ENCODE measurements at regions not wholly inside any gene's neighbourhood (a gene's known extent, or its start where the extent isn't known, plus 50 kb on each side); places are given as distances from the start of the nearest gene placed in this dataset.

DNA sequence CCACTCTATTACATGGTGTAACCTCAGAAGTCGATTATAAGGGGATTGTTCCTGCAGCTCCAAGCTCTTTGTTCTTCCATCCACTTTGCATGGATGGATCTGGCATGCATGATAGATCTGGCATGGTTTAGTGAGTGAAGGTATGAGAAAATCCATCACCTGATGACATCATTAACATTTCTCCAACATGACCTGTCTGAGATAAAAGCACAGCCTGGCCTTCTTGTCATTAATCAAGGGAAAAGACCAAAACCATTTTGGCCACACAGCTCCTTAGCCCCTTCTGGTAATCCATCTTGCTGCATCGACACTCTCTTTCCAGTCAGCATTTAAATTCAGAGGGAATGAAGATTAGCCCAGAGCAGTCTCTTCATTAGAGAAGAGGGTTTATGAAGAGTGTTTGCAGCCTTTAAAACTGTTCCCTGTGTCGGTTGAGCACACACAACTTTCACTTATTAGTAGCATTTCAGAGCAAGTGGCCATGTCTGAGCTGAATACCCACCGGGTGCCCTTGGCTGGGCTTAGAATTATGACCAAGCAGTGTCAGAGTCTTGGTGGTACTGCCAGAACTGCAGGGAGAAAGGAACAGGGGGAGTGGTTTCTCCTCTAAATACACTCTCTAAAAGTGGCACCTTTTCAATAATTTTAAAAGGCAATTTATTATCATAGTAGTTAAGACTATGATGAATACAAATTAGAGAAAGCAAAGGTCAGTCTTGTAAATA lies 246.0 kb downstream of the HAPSTR1 start:
- no peak overlapping the region for H3K4me3 ChIP-seq (replicated peaks in 1 of 2; ENCODE audit: low read depth in 2 of 2, low read length in 2 of 2)
- TF ChIP-seq, protein P1, sequence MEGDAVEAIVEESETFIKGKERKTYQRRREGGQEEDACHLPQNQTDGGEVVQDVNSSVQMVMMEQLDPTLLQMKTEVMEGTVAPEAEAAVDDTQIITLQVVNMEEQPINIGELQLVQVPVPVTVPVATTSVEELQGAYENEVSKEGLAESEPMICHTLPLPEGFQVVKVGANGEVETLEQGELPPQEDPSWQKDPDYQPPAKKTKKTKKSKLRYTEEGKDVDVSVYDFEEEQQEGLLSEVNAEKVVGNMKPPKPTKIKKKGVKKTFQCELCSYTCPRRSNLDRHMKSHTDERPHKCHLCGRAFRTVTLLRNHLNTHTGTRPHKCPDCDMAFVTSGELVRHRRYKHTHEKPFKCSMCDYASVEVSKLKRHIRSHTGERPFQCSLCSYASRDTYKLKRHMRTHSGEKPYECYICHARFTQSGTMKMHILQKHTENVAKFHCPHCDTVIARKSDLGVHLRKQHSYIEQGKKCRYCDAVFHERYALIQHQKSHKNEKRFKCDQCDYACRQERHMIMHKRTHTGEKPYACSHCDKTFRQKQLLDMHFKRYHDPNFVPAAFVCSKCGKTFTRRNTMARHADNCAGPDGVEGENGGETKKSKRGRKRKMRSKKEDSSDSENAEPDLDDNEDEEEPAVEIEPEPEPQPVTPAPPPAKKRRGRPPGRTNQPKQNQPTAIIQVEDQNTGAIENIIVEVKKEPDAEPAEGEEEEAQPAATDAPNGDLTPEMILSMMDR (IDR thresholded peaks at IDR 0.05; ENCODE audit: low read depth, low read length): no peak
- DNase-seq (ENCODE audit: low read depth in 2 of 2): no peak

DNA sequence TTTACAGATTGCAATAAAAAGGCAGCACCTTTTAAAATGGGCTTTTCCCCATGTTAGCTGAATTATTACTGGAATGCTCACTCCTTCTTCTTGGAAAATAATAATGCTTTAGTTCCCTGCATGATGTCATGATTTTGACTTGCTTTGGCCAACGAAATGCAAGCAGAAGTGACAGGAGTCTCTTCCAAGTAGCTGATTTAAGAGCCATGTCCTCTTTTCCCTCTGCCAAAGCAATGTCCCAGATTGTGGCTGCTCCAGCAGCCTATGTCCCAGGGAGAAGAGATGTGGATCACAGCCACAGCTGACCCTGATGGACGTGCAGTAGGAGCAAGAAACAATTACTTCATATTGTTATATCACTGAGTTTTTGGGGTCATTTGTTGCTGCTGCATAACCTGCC lies 246.6 kb downstream of the HAPSTR1 start:
- TF ChIP-seq, protein P1 (IDR thresholded peaks at IDR 0.05; ENCODE audit: low read depth, low read length): no peak

DNA sequence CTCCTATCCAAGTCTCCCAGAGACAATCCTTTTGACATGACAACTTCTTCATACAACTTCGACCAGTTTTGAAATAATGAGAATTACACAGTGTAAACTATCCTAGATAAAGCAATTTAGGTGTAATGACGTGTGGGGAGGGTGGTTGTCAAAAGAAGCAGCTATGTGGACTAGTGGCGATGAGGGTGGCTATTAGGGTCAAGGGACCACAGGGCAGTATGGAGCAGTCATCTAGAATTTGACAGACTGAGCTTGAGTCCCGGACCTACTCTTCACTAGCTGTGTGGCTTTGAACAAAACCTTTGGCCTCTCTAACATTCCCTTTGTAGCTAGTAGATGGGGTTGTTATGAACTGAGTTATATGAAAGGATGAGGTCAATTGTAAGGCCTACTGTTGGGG lies 247.1 kb downstream of the HAPSTR1 start:
- TF ChIP-seq, protein P1 (IDR thresholded peaks at IDR 0.05; ENCODE audit: low read depth, low read length): no peak

More for the DNA sequence above, 246.6 kb downstream of the HAPSTR1 start:
- H3K4me3 ChIP-seq (replicated peaks in 1 of 2; ENCODE audit: low read depth in 2 of 2, low read length in 2 of 2): no peak overlapping the region
- DNase-seq (ENCODE audit: low read depth in 2 of 2): no peak

GRCh38 chr16:9340526-9341256 lies 249.2 kb downstream of the HAPSTR1 start:
- H3K4me3 ChIP-seq (replicated peaks in 1 of 2; ENCODE audit: low read depth in 2 of 2, low read length in 2 of 2): no peak overlapping the region
- no peak for DNase-seq (ENCODE audit: low read depth in 2 of 2)
- TF ChIP-seq, protein P1 (IDR thresholded peaks at IDR 0.05; ENCODE audit: low read depth, low read length): no peak

More for the DNA sequence above, 247.1 kb downstream of the HAPSTR1 start:
- no peak for DNase-seq (ENCODE audit: low read depth in 2 of 2)
- H3K4me3 ChIP-seq (replicated peaks in 1 of 2; ENCODE audit: low read depth in 2 of 2, low read length in 2 of 2): no peak overlapping the region

DNA sequence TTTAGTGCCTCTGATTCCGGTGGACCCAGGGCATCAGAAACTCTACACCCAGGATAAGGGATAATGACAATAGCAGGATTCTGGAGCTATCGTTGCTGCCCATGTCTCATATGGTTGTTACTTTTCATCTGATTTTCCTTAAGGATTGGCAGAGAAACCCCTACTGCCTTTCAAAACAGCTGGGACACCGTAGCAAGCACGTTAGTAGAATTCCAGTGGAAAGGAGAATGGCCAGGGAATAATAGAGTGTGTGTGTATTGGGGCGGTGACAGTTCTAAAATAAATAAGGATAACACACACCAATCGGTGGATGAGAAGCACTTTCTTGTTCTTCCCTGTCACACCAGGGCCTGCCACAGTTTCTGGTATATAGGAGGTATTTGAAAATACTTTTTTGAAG lies 251.8 kb downstream of the HAPSTR1 start:
- TF ChIP-seq, protein P1 (IDR thresholded peaks at IDR 0.05; ENCODE audit: low read depth, low read length): no peak
- no peak overlapping the region for H3K4me3 ChIP-seq (replicated peaks in 1 of 2; ENCODE audit: low read depth in 2 of 2, low read length in 2 of 2)
- no peak for DNase-seq (ENCODE audit: low read depth in 2 of 2)

DNA sequence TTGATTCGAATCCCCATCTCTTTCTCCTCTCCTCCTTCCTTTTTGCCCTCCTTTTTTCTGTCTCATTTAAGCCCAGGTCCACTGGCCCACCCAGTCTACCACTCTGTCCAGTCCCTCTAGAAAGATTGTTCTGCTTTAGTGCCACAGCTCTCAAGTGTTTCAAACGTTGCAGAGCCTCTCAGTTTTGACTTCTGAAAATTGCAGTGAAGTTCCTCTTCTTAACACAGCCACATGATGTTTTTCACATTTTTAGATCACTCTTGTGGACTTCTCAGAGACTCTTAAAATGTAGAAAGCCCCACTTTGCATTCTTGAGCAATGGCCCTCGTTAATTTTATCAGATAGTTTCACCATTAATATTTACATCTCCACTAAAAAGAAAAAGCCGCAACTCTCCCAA lies 253.1 kb downstream of the HAPSTR1 start:
- TF ChIP-seq, protein P1 (IDR thresholded peaks at IDR 0.05; ENCODE audit: low read depth, low read length): no peak
- no peak overlapping the region for H3K4me3 ChIP-seq (replicated peaks in 1 of 2; ENCODE audit: low read depth in 2 of 2, low read length in 2 of 2)
- DNase-seq (ENCODE audit: low read depth in 2 of 2): no peak
